GM12865 (cell line): ENCODE measurements at regions not wholly inside any gene's neighbourhood (a gene's known extent, or its start where the extent isn't known, plus 50 kb on each side); places are given as distances from the start of the nearest gene placed in this dataset.

Experiments
- DNase-seq: peaks from one replicate; pipeline ENCODE4 v3.0.0; 2010; ENCODE audit warnings: low read depth
- H3K4me3 ChIP-seq: 2 replicates; pipeline ENCODE4 v1.5.1; 2011; ENCODE audit warnings: mild to moderate bottlenecking, low read depth, low read length, control low read depth
- CTCF ChIP-seq: IDR thresholded peaks from 2 replicates; pipeline ENCODE4 v1.5.1; 2011; ENCODE audit warnings: low read length, control low read depth, low read depth, inconsistent platforms; ENCODE audit not compliant: insufficient read depth; ENCODE audit errors: missing control alignments

- no peak for TF ChIP-seq CTCF
- peak; percentile 35 for DNase-seq
Observed at GRCh38 chr1:173332026-173332425, 124.9 kb upstream of the TNFSF4 start.

GRCh38 chr1:173333581-173333980 lies 126.5 kb upstream of the TNFSF4 start:
- no peak overlapping the region for H3K4me3 ChIP-seq
- DNase-seq, result peak; percentile 86
- TF ChIP-seq CTCF, result no peak

More at GRCh38 chr1:173332026-173332425, 124.9 kb upstream of the TNFSF4 start:
- H3K4me3 ChIP-seq, result no peak overlapping the region

- TF ChIP-seq CTCF, result no peak
- no peak overlapping the region for H3K4me3 ChIP-seq
- DNase-seq, result no peak
Observed at GRCh38 chr1:173337126-173337525, 130.0 kb upstream of the TNFSF4 start.

GRCh38 chr1:173341307-173341706 lies 134.2 kb upstream of the TNFSF4 start:
- no peak overlapping the region for H3K4me3 ChIP-seq
- DNase-seq, result no peak
- TF ChIP-seq CTCF, result no peak

GRCh38 chr1:173341971-173342370 lies 134.8 kb upstream of the TNFSF4 start:
- H3K4me3 ChIP-seq, result no peak overlapping the region
- no peak for TF ChIP-seq CTCF

GRCh38 chr1:173342736-173343135 lies 134.4 kb upstream of the PRDX6 start:
- no peak overlapping the region for H3K4me3 ChIP-seq
- TF ChIP-seq CTCF, result no peak
- no peak for DNase-seq

More at GRCh38 chr1:173341971-173342370, 134.8 kb upstream of the TNFSF4 start:
- no peak for DNase-seq

GRCh38 chr1:173344034-173344743 lies 132.9 kb upstream of the PRDX6 start:
- no peak for TF ChIP-seq CTCF
- no peak for DNase-seq
- H3K4me3 ChIP-seq, result no peak overlapping the region
